KBM-7 (cell line): ENCODE measurements at regions not wholly inside any gene's neighbourhood (a gene's known extent, or its start where the extent isn't known, plus 50 kb on each side); places are given as distances from the start of the nearest gene placed in this dataset.

Source experiments
- DNase-seq: peaks from one replicate; pipeline ENCODE4 v3.0.0-alpha.2; 2015
- in situ Hi-C: fragments of 300-500 bp; cut with MboI; formaldehyde crosslinking; loops from 2 replicates; pipeline ENCODE4 v1.14.3; 2020; ENCODE audit warnings: low sequenced_read_pairs, low pct_unique_long_range_greater_than_20kb, mixed read lengths

GRCh38 chr7:114843102-114843501 is 78.8 kb upstream of the MDFIC start:
- DNase-seq: no peak
- in situ Hi-C loops: no loop called here

GRCh38 chr7:114851406-114852061 is 70.4 kb upstream of the MDFIC start:
- in situ Hi-C loops: no loop called here
- DNase-seq: no peak

DNA sequence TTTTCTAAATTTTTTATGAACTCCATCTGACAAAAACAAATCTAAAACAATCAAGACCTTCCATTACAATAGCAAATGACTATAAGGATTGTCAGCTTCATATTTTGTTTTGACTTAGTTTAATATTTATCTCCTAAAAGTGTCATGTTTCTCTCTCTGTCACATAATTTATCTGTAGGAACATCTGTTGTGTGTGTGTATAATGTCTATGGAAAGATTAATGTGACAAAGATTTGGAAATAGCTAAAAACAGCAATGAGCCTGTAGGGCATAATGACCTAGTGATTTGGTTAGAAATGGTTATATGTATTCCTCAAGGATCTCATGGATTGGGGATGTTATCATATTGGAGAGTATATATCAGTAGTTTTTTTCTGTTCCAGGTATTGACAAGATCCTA is 69.6 kb upstream of the MDFIC start:
- no peak for DNase-seq
- in situ Hi-C loops: no loop called here

GRCh38 chr7:114853189-114853588 is 68.7 kb upstream of the MDFIC start:
- DNase-seq: no peak
- in situ Hi-C loops: no loop called here

DNA sequence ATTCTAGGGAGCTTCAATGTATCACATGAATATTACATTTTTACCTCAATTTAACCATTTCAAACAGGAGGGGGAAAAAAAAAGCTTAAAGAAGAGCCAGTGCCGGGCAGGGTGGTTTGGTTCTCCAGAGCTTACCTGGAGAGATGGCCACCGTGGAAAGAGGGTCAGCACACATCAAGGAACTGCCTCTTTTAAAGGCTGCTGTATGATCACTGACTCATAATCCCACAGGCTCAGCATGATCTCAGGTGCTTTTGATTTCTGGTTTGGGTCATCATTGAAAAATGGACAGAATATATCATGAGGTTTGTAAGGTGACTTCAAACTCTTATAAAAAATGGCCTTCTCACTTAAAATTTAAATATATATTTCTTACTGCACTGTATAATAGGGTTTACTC is 67.5 kb upstream of the MDFIC start:
- in situ Hi-C loops: no loop called here
- DNase-seq: no peak

DNA sequence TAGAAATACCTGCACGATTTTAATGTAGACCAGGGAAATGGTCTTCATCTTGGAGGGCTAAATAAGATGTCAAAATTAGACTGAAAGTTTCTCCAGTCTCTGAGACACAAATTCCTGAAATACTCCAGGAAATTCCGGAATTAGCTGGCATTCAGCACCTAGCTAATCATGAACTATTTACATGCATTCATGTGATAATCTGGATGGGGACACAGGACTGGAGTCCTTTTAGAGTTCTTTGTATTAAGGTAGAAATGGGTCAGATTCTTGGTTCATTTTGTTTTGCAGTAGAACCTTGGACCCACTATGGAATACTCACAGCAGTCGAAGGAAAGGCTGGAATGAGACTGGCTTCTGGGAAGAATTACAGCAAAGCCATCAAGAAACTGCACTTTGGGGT is 65.3 kb upstream of the MDFIC start:
- in situ Hi-C loops: no loop called here
- no peak for DNase-seq

DNA sequence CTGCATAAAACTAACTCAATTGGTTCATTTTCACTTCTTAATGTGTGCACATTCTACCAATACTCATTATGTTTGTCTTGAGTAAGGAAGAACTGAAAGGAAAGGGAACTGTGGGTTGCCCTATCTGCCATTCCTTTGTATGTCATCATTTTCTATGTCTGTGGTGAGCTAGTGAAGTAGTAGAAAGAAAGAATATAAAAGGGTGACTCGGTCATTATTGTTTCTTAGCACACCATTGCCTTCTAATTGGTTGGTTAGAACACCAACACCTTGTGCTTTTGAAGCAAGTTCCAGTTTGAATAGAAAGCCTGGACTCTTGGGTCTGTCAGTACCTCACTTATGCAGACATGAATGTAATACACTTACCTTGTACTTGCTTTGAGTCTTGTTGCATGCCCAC is 64.3 kb upstream of the MDFIC start:
- no peak for DNase-seq
- in situ Hi-C loops: no loop called here

- in situ Hi-C loops: no loop called here
- no peak for DNase-seq
Observed at GRCh38 chr7:114859477-114859876, 62.4 kb upstream of the MDFIC start.

GRCh38 chr7:114860206-114860605 is 61.7 kb upstream of the MDFIC start:
- no peak for DNase-seq
- in situ Hi-C loops: no loop called here

DNA sequence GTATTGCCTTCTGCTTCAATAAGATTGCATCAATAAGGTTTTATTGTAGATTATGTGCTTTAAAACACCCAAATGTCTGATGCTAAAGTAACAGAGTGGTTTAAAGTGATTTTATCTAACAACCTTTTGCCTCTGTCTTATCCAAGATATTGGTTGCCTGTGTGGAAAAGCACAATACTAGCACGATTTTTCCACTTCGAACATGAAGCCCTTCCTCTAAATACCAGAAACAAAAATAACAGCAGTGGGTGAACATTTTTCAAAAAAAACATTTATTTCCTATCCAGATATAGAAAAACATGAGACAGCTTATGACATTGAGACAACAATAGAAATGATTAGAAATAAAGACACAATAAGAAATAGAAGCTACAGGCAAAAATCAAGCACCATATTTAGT is 59.5 kb upstream of the MDFIC start:
- in situ Hi-C loops: no loop called here

DNA sequence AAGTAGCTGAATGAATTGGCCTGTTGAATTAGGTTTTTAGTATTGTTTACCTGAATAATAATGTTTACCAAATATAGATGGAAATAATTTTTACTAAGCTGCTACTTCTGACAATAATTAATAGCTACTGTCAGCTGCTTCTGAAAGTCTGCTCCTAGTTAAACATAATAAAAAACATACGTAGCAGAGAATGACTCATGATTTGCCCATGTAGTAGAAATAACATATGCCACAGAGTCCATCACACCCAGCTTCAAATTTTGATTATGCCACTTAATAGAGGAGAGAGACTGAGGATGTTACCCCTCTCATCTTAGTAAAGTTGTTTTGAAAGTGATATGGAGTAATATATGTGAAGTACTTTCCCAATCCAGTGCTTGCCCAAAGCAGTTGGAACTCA is 57.6 kb upstream of the MDFIC start:
- DNase-seq: no peak
- in situ Hi-C loops: no loop called here

More for the DNA sequence above, 59.5 kb upstream of the MDFIC start:
- no peak for DNase-seq

- peak; percentile 68 for DNase-seq
- in situ Hi-C loops: no loop called here
Observed at GRCh38 chr7:114865564-114865963, 56.3 kb upstream of the MDFIC start.
